Fibroblast of skin of right quadriceps (primary cell): ENCODE measurements at regions not wholly inside any gene's neighbourhood (a gene's known extent, or its start where the extent isn't known, plus 50 kb on each side); places are given as distances from the start of the nearest gene placed in this dataset.

Source experiments
- DNase-seq: peaks from one replicate; pipeline ENCODE4 v3.0.0-alpha.2; 2013

DNA sequence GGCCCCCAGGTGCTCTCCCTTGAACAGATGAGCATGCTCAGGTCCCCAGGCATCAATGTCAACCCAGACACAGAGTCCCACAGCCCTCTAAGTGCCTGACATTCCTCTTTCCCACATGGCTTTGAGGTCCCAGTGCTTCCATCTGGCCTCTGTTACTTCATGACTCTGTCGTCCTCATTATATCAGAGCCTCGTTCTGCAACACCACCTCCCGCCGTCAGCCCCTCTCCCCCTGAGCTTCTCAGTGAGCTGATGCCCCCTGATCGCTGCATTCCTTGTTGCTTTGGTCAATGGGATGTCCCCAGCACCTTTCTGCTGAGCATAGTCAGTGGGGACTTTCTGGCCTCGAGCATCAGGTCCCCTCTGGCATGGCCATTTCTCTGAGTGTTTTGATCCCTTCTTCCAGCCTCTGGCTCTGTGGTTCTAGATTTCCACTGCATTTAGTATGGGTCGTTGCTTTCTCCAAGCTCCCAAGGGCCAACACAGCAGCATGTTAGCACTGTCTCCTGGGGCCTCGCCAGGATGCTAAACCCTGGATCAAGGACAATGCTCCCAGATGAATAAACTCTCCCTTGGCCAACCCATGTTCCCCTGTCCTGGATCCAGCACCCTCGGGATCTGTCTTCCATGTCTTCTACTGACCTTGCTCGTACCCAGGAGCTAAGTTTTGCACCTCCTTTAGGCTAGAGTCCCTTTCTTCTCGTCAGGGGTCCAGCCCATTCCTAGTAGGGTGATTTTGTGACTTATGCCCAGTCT, 143.2 kb upstream of the TWIST2 start:
- no peak for DNase-seq

DNA sequence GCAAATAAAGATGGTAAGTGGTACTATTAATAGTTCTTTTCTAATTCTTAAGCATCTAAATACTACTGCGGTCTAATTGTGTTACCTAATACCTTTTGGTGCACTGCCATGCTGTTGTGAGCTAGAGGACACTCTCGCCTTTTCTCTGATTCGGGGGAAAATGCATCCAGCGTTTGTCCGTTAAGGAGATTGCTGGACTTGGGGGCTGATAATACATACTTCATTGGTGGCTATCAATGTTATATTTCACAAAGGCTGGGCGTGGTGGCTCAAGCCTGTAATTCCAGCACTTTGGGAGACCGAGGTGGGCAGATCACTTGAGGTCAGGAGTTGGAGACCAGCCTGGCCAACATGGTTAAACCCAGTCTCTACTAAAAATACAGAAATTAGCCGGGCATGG, 141.7 kb upstream of the TWIST2 start:
- DNase-seq: no peak

DNA sequence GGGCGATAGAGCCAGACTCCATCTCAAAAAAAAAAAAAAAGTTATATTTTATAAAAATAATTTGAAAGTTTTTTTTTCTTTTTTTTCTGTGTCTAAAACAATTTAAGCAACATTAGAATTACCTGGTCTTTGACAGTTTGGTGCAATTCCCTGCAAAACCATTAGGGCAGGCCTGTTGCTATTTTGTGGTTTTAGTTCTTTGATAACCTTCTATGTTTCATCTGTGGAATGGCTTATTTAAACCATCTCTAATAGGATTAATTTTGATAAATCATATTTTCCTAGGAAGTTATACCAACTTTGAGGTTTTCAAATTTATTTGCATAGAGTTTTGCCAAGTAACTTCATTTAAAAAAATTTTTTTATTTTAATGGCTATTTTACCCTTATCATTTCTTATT, 141.2 kb upstream of the TWIST2 start:
- no peak for DNase-seq

DNA sequence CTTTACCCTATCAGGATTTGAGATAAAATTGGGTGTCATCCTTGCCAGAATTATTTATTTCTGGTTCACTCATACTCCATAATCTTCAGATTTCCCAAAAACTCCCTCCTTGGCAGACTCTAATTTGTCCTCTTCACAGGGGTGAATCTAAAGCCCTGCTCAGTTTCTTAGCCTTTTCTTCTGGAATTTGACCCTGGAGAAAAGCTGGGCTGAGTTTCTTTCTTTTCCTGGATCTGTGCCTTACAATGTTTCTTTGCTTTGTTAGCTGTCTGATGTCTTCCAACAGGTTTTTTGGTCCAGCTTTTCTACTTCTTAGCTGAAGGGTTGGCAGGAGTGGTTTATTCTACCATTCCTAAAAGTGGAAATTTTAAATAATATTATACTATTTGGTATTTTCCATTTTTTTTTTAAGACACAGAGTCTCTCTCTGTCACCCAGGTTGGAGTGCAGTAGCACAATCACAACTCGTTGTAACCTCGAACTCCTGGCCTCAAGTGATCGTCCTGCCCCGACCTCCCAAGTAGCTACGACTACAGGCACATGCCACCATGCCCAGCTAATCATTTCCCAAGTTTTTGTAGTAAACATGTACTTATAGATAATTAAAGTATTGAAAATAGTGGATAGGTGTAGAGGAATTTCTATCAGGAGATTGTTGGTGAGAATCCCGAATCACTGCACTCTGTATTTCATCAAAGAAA, 138.4 kb upstream of the TWIST2 start:
- DNase-seq: no peak

DNA sequence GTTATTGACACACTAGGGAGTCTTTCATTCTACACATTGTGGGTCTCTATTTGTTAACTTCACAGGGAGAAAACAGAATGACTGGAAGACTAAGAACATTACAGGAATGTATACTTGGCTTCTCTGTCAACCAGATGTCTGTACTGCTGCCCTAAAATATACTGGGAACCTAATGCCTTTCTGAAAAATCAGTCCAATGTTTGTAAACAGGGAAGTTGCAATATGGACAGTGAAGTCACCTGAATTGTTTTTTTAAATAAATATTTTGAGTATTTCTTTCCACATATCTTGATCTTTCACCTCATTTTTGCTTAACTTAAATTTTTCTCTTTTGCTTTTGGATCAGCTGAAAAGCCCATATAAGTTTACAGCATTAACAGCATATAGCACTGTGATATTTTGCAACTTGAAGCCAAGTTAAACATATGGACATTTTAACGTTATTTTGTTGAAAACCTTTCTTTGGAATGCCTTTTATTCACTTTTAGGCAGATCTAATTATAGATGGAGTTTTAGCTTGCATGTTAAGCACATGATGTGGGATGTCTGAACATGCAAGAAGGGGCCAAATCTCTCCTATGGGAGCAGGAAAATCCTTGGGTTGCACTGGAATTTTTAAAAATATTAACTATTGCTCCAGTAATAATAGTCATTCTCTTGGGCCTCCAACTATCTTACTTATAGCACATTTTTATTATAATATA, 137.7 kb upstream of the TWIST2 start:
- no peak for DNase-seq

DNA sequence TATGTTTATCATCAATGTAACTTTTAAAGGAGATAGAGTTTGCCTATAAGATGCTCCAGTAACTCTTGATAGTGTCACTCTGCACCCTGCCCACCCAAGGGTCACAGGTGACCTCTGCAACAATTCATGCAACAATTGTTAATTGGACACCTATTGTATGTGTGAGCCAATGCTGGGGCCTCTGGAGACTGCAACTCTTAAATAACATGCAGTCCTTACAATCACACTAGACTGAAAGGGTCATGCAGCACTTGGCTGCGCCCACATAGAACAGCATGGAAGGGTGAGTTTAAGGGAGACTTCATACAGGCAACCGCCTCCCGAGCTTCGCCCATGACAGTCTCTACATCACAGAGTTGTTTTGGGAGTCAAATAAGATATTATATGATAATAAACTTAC, 137.1 kb upstream of the TWIST2 start:
- DNase-seq: no peak

DNA sequence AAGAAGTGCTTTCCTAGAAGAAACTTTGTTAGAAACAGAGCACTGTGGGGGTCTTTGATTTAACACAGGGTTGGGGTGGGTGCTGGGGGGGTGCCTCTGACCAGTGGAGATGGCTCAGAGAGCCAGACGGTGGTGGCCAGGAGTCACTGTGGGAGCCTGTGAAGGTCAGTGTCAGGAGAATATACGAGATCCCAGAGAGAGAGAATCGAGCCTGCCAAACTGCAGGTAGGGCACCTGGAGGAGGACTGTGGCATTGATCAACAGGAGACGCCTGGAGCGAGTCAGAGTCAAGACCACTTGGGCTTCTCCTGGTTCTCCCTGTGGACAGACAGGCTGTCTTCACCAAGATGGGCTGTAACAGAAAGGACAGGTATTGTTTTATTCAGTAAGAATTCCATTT, 136.5 kb upstream of the TWIST2 start:
- no peak for DNase-seq

DNA sequence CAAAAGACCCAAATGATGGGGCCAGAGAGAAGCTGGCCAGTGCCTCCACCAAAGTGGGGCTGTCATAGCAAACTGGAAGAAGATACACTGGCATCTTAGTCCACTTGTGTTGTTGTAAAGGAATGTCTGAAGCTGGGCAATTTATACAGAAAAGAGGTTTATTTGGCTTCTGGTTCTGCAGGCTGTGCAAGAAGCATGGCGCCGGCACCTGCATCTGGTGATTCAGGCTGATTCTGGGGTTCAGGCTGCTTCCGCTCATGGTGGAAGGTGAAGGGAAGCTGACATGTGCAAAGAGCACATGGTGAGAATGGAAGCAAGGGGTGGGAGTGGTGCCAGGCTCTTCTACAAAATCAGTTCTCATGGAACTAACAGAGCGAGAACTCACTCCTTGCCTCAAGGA, 135.9 kb upstream of the TWIST2 start:
- DNase-seq: no peak

DNA sequence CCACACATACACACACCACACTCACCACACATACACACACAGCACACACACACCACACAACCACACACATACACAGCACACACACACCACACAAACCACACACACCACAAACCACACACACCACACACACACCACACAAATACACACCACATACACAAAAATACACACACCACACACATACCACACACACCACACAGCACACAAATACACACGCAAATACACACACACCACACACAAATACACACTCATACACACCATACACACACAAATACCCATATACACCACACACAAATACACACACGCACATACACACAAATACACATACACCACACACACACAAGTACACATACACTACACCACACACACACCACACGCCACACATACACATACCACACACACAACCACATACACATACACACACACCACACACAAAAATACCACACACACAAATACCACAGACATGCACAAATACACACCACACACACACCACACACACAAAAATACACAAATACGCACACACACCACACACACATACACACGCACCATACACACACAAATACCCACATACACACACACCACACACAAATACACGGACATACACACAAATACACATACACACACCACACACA, 134.6 kb upstream of the TWIST2 start:
- DNase-seq: no peak

DNA sequence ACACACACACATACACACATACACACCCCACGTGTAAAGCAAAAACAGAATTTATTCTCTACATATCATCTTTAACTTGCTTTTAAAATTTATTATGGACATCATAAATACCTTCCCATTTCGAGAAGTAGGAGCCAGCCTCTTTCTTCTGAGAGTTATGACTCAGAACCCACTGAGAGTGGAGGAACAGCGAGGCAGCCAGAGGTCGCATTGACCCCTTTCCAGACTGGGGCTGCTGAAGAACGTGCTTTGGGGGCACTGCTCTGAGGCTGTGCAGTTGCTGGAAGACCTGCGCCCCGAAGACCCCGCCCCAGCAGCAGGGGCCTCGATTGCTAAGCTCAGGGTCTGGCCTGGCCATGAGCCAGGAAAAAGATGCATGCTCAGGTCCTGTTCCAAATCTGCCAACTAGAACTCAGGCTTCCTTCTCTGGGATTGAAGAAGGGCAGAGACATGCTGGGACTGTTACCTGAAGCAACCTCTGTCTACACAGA, 133.8 kb upstream of the TWIST2 start:
- DNase-seq: peak; percentile 36

DNA sequence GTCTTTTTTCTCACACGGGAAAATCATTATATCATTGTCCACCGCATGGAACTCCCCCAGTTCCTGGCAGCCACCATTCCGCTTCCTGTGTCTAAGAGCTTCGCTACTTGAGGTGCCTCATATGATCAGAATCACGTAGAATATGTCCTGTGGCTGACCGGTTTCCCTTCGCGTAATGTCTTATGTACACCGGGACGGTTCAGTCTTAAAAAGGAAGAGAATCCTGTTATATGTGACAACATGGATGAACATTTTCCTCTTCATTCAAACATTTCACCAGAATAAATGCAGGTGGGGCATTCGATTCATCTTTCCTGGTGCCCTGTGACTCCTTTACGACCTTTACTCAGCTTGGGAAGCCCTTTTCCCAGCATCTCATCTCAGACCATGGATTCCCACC, 131.7 kb upstream of the TWIST2 start:
- no peak for DNase-seq

DNA sequence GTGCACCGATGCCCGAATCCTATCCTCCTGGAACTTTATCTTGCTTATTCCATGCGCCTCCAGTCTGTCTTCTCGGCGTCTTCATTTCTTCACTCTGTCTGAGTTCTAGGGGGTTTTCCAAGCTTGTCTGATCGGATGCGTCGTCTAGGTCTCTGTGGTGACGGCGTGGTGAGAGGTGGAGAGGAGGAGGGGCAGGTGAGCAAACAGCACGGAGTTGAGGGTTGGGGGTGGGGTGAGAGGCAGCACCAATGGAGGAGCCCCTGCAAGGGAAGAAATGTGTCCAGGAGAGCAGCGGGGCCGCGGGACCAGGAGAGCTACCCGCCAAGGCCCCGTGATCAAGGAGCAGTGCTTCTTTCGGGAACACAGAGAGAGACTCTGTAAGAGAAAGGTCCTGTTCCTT, 131.3 kb upstream of the TWIST2 start:
- DNase-seq: no peak

DNA sequence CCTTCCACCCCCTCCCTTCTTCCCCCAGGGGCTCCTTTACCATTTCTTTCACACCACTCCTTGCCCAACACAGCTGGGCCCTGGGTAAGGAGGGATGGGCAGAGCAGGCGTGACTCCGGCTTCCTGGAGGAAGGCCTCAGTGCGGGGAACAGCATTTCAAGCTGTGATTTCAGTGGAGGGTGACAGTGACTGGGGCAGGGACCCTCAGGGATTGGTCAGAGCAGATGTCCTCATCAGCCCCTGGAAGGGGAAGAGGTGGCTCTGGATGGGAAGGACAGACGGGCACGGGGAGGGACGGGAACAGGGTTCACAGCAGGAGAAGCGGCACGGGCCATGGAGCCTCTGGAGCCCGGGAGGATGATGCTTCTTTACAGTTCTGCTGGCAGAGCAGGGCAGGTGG, 130.8 kb upstream of the TWIST2 start:
- DNase-seq: no peak

DNA sequence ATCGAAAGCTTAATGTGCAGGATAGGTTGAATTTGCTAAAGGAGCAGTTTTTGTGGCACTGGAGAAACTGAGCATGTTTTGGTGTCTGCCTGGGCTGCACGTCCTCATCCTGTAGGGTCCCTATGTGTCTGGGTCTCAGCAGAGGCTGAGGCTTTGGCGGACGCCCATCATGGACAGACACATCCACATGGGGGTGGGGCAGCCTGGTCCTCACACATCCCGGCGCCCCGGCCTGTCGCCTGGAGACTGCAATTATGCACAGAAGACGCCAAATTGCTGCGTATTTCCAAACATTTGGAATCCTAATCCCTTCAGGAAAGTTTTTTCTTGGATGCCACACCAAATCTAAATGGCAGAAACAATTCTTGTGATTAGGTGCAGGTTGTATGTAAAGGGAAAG, 128.2 kb upstream of the TWIST2 start:
- no peak for DNase-seq

DNA sequence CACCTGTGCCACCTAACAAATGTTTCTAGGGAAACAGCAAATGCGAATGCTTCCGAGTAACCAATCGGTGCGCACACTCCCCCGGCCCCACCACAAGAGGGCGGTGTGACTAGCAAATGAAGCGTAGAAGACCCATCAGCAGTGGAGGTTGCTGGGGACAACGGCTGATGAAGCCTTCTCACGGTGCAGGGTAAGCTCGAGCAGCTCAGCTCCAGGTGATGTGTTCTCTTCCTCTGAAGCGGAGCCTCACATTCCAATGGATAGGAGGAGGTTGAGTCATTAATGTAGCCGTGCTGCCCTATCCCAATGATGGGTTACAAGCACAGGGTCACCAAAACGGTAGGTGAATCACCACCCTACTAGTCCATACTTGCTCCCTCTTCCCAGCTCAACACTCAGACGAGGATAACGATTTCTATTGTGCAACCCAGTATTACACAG, 127.6 kb upstream of the TWIST2 start:
- peak; percentile 37 for DNase-seq

DNA sequence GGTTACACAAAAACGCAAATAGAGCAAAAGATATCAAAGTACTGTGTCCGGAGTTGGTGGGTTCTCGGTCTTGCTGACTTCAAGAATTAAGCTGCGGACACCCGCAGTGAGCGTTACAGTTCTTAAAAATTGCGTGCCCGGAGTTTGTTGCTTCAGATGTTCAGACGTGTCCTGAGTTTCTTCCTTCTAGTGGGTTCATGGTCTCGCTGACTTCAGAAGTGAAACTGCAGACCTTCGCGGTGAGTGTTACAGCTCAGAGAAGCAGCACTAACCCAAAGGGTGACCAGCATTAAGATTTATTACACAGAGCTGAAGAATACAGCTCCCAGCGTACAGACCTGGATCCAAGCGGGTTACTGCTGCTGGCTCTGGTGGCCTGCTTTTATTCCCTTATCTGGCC, 125.7 kb upstream of the TWIST2 start:
- no peak for DNase-seq

DNA sequence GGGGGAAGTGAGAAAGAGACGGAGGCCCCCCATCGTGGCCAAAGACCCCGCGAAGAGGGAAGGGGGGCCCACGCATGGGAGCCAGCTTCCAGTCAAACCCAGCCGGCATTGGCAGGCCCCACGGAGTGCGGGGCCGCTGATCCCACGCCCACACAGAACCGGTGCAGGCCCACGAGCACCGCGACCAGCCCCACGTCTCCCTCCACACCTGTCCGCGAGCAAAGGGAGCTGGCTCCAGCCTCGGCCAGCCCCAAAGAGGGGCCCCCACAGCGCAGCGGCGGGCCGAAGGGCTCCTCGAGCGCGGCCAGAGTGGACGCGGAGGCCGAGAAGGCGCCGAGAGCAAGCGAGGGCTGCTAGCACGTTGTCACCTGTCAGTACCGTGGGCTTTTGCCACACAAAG, 125.0 kb upstream of the TWIST2 start:
- DNase-seq: no peak

DNA sequence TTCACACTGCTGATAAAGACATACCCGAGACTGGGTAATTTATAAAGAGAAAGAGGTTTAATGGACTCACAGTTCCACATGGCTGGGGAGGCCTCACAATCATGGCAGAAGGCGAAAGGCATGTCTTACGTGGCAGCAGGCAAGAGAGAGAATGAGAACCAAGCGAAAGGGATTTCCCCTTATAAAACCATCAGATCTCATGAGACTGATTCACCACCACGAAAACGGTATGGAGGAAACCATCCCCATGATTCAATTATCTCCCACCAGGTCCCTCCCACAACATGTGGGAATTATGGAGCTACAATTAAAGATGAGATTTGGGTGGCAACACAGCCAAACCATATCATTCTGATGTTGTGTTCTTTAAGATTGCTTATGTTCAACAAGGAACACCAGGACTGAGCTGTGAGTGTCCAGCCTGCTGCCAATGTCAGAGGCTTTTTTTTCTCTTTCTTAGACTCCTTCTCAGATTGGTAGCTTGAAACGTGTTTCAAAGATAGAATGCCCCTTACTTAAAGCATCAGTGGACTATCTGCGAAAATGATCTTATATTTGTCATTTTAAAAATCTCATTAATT, 124.1 kb upstream of the TWIST2 start:
- DNase-seq: peak; percentile 73

DNA sequence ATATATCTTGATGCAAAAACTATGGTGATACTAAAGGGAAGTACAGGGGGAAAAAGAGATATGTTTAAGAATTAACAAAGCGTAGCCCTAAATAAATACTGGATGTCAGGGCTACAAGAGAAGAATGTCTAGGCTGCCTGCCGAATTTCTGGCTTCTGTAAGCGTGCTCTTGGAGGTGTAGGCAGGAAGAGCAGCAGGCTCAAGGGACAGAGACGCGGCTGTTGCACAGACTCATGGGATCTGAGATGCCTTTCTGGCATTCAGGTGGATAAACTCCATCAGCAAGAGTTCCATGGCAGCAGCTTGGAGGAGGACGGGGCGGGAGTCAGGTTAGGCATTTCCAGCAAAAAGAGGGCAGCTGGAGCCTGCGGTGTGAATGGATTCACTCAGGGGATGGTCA, 123.2 kb upstream of the TWIST2 start:
- DNase-seq: no peak

DNA sequence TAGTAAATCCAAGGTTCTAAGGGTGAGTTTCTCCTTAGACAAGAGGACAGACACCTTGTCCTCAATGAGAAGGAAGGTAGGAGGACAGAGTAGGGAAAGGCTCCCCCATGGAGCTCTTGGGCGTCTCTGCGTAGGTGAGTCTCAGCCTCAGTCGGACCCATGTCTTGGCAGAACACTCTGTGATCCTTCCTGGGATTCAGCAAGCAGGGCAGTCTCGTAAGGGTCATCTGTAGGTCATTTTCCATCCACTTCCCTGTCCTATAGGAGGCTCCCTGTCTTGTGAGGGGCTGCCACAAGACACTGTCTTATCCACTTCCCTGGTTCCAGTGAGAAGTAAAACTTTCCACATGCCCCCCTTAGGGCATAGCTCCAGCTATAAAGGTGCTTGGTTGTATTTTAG, 122.6 kb upstream of the TWIST2 start:
- DNase-seq: no peak

DNA sequence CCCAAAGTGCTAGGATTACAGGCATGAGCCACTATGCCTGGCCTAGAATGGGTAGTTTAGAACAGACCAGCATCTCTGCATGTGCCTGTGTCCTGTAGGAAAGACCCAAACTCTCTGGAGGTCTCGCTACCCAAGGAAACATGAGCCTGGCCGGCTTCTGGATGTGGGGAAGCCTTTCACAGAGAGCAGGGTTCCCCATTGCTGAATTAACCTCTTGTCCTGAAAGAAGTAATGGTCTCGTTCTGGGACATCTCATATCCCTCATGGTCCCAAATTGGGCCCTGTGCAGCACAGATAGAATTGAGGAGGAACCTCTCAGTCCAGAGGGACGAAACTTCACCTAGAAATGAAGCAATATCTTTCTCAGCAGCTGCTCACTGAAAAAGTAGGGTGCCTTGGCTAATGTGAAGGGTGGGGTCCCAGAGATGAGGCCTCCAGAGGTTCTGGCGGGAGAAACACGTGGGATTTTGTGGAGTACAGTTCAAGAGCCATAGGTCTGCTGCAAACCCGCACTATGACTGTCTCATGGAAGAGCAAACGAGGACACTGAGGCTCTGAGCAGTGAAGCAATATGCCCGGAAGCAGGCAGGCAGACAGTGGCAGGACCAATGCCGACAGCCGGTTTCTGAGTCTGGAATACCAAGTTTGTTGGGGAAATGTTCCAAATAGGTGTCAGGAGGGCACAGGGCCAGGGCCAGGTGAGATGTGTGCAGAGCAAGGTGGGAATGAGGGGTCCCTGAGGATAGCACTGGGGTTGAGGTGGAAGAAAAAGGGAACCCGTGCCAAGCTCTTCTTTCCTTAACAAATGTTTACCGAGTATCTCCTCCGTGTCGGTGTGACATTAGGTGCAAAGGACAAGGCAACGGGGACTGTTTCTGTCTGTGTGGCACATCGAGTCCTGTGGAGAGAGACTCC, 121.0 kb upstream of the TWIST2 start:
- DNase-seq: no peak
